DOHH2 (cell line): ENCODE measurements at regions not wholly inside any gene's neighbourhood (a gene's known extent, or its start where the extent isn't known, plus 50 kb on each side); places are given as distances from the start of the nearest gene placed in this dataset.

Experiments
- CTCF ChIP-seq: fragments of 200-600 bp; sonication (generic); IDR thresholded peaks from one replicate; pipeline ENCODE4 v1.5.1; 2014; ENCODE audit warnings: antibody characterized with exemption, mild to moderate bottlenecking, low read depth, low read length; ENCODE audit not compliant: poor library complexity, severe bottlenecking
- EZH2phosphoT487 ChIP-seq: fragments of 200-600 bp; sonication (generic); IDR thresholded peaks from 2 replicates; pipeline ENCODE4 v1.6.1; 2017; ENCODE audit warnings: borderline replicate concordance, mild to moderate bottlenecking, antibody characterized with exemption, low read length, moderate library complexity, mixed read lengths

GRCh38 chr1:189992856-189993255, 484.8 kb downstream of the BRINP3 start:
- no peak for TF ChIP-seq CTCF
- TF ChIP-seq EZH2phosphoT487: no peak
